H1 (cell line): ENCODE measurements at regions not wholly inside any gene's neighbourhood (a gene's known extent, or its start where the extent isn't known, plus 50 kb on each side); places are given as distances from the start of the nearest gene placed in this dataset.

Experiments
- TBP ChIP-seq: IDR thresholded peaks from 2 replicates; pipeline ENCODE4 v1.6.1; 2011; ENCODE audit warnings: low read depth, low read length, improper control_type of control experiment

GRCh38 chr12:4849795-4850345 is 59.8 kb upstream of the KCNA1 start (continued):
- no peak for TF ChIP-seq TBP
